HepG2 (cell line): ENCODE measurements at regions not wholly inside any gene's neighbourhood (a gene's known extent, or its start where the extent isn't known, plus 50 kb on each side); places are given as distances from the start of the nearest gene placed in this dataset.

Experiments
- ATAC-seq: fragments of 200-7000 bp; cut with Tn5 transposase; 3 replicates; pipeline ENCODE4 v1.9.1; 2020; ENCODE audit warnings: mild to moderate bottlenecking, moderate library complexity
- BruUV-seq: library from RNA; stranded (reverse); fragments of 400-500 nt; replicated peaks from 2 replicates; lab custom pipeline; 2021; lab: Mats Ljungman, UMichigan
- CTCF ChIA-PET: fragments of 300-600 bp; formaldehyde crosslinking; extraction: SDS; loops from one replicate; lab custom pipeline; 2021; ENCODE audit warnings: low total read pairs, inconsistent platforms, low intra/inter-chr PET ratio; lab: Yijun Ruan, JAX
- POLR2A ChIA-PET: fragments of 350-600 bp; sonication (Branson Sonifier 250); formaldehyde crosslinking; loops from one replicate; lab custom pipeline; 2020; ENCODE audit warnings: antibody characterized with exemption, inconsistent platforms; lab: Yijun Ruan, JAX
- DNase-seq: peaks from one replicate; pipeline ENCODE4 v3.0.0-alpha.2; 2015; ENCODE audit warnings: low spot score
- FAIRE-seq: peaks from 3 replicates; lab custom pipeline; 2011; peaks lifted over from hg19 to GRCh38; lab: Jason Lieb, UNC
- H2AFZ ChIP-seq: one replicate; pipeline ENCODE4 v1.6.1; 2011; ENCODE audit warnings: low read length, inconsistent platforms
- H3K27ac ChIP-seq: fragments of 300-600 bp; 3 replicates; pipeline ENCODE4 v1.8.0; 2011; ENCODE audit warnings: mixed run types, mild to moderate bottlenecking, mixed read lengths, low read length, inconsistent platforms; ENCODE audit not compliant: insufficient read depth; ENCODE audit errors: extremely low read length
- H3K27me3 ChIP-seq, 2 experiments: fragments of 200-600 bp in 1 of 2; 2 replicates in 1 of 2; 3 replicates in 1 of 2; pipeline versions ENCODE4 v1.6.0 to v1.8.0; 2011; ENCODE audit warnings: low read length in 2 of 2, mild to moderate bottlenecking in 2 of 2, moderate library complexity in 2 of 2, inconsistent platforms in 1 of 2; ENCODE audit not compliant: insufficient read depth in 2 of 2, control insufficient read depth in 1 of 2
- H3K36me3 ChIP-seq, 2 experiments: fragments of 200-600 bp in 1 of 2; replicated peaks in 1 of 2; 2 replicates in 1 of 2; 3 replicates in 1 of 2; pipeline versions ENCODE4 v1.5.1 to v1.8.0; 2011; ENCODE audit warnings: low read length in 2 of 2, inconsistent platforms in 1 of 2; ENCODE audit not compliant: insufficient read depth in 2 of 2, control insufficient read depth in 1 of 2
- H3K4me1 ChIP-seq: 2 replicates; pipeline ENCODE4 v1.5.1; 2012; ENCODE audit warnings: low read length, inconsistent platforms; ENCODE audit not compliant: insufficient read depth
- H3K4me2 ChIP-seq: 2 replicates; pipeline ENCODE4 v1.6.0; 2011; ENCODE audit warnings: low read depth, low read length, inconsistent platforms
- H3K4me3 ChIP-seq, 3 experiments: fragments of 200-600 bp in 1 of 3; sonication (generic), shearing (Covaris generic) in 1 of 3; replicated peaks in 1 of 3; 2 replicates each; pipeline ENCODE4 v1.5.1; 2011 to 2016; ENCODE audit warnings: low read length in 3 of 3, inconsistent platforms in 2 of 3, low read depth in 2 of 3, mild to moderate bottlenecking in 2 of 3, control low read depth in 1 of 3, mixed read lengths in 1 of 3; ENCODE audit not compliant: insufficient read depth in 1 of 3
- H3K79me2 ChIP-seq: one replicate; pipeline ENCODE4 v1.6.1; 2011; ENCODE audit warnings: low read length, inconsistent platforms; ENCODE audit not compliant: insufficient read depth
- H3K9ac ChIP-seq: 2 replicates; pipeline ENCODE4 v1.6.0; 2011; ENCODE audit warnings: mild to moderate bottlenecking, low read depth, low read length, inconsistent platforms; ENCODE audit not compliant: insufficient read depth
- H3K9me3 ChIP-seq: 2 replicates; pipeline ENCODE4 v1.5.1; 2012; ENCODE audit warnings: mild to moderate bottlenecking, low read length
- H4K20me1 ChIP-seq: 2 replicates; pipeline ENCODE4 v1.6.0; 2011; ENCODE audit warnings: inconsistent platforms, mild to moderate bottlenecking, low read length, moderate library complexity; ENCODE audit not compliant: insufficient read depth
- HOXA5 ChIP-seq: sonication (generic); formaldehyde crosslinking; IDR thresholded peaks from 2 replicates; pipeline ENCODE4 v1.4.0; 2020; ENCODE audit warnings: missing genetic modification reagents
- MAF1 ChIP-seq: sonication (generic); formaldehyde crosslinking; IDR thresholded peaks from 2 replicates; pipeline ENCODE4 v1.5.0; 2020; ENCODE audit warnings: missing genetic modification reagents, borderline replicate concordance
- NFE2L2 ChIP-seq: fragments of 150-350 bp; IDR thresholded peaks from 2 replicates; pipeline ENCODE4 v1.6.1; 2014; ENCODE audit warnings: low read length
- NFYB ChIP-seq: sonication (generic); formaldehyde crosslinking; IDR thresholded peaks from 2 replicates; pipeline ENCODE4 v1.4.0; 2020; ENCODE audit warnings: missing genetic modification reagents
- NONO ChIP-seq, 2 experiments: fragments of 450-650 bp in 1 of 2; sonication (generic) in 1 of 2; formaldehyde crosslinking in 1 of 2; IDR thresholded peaks in 1 of 2; conservative IDR thresholded peaks in 1 of 2; 2 replicates each; pipeline versions ENCODE4 v1.6.1 to v1.8.0; 2017 to 2022; ENCODE audit warnings: mild to moderate bottlenecking in 1 of 2, missing genetic modification reagents in 1 of 2, moderate library complexity in 1 of 2
- PHF5A ChIP-seq: IDR thresholded peaks from one replicate; pipeline ENCODE4 v1.6.1; 2018; ENCODE audit warnings: low read depth, missing genetic modification reagents; ENCODE audit not compliant: unreplicated experiment
- POLR2A ChIP-seq, 2 experiments: IDR thresholded peaks; 2 replicates each; pipeline ENCODE4 v1.6.1; 2011; ENCODE audit warnings: low read depth in 2 of 2, low read length in 2 of 2, mild to moderate bottlenecking in 1 of 2, moderate library complexity in 1 of 2; ENCODE audit not compliant: insufficient read depth in 1 of 2
- ZNF205 ChIP-seq: IDR thresholded peaks from 2 replicates; pipeline ENCODE4 v1.6.1; 2018; ENCODE audit warnings: missing biosample characterization, missing genetic modification reagents
- ZNF572 ChIP-seq: sonication (generic); formaldehyde crosslinking; IDR thresholded peaks from 2 replicates; pipeline ENCODE4 v1.5.1; 2020; ENCODE audit warnings: mild to moderate bottlenecking, missing genetic modification reagents
- WGBS: methylation state at CpG from one replicate; pipeline ENCODE4 v1.1.6; 2017; ENCODE audit warnings: low lambda C conversion rate; 5-methylcytosine and 5-hydroxymethylcytosine counted together
- in situ Hi-C: cut with HindIII; loops from 2 replicates; pipeline ENCODE4 v1.10.0; 2017; ENCODE audit warnings: low pct_unique_long_range_greater_than_20kb; ENCODE audit not compliant: extremely low pct_ligation_motif_present
- intact Hi-C: fragments of 100-400 bp; cut with micrococcal nuclease; formaldehyde crosslinking; loops from one replicate; pipeline ENCODE4 v1.10.0; 2022; ENCODE audit not compliant: unreplicated experiment

GRCh38 chr13:84867246-84867645, 932.0 kb downstream of the SLITRK6 start:
- FAIRE-seq: no peak

DNA sequence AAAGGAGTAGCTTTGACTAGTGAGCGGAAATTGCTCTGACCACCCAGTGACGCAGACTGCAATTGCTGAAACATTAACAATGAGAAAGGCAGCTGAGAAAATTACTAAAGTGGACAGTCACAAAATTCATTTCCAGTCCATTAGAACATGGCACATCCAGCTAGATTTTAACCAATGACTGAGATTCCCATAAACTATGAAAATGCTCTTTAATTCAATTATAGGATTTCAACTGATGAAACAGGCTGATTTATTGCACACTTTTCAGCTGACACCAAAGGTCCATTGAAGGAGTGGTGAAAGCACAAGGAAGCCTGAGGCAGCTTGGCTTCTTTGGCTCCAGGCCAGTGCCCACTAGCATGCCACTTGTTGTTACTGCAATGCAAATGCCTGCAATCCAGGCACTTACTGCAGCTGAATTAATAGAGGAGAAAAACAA, 933.4 kb downstream of the SLITRK6 start:
- H3K4me2 ChIP-seq: no peak overlapping the region
- no peaks in the 10 kb centered on the region; a peak in 1 of 5 replicates for H3K27me3 ChIP-seq
- no peak overlapping the region for H3K9ac ChIP-seq
- no peak for FAIRE-seq
- H3K4me1 ChIP-seq: no peaks in the 10 kb centered on the region
- ATAC-seq: no peak
- BruUV-seq: no TSS peak
- CTCF ChIA-PET: no interaction called here
- POLR2A ChIA-PET: no interaction called here
- TF ChIP-seq NONO (IDR thresholded peaks at IDR 0.05): no peak
- no peak for TF ChIP-seq NONO (CRISPR knock-in tag; conservative IDR thresholded peaks at IDR 0.05)
- no peak for TF ChIP-seq PHF5A (CRISPR knock-in tag)
- TF ChIP-seq ZNF572: no peak
- no peak for TF ChIP-seq ZNF205 (CRISPR knock-in tag)
- no peak for TF ChIP-seq NFYB
- TF ChIP-seq HOXA5 (CRISPR knock-in tag): no peak
- TF ChIP-seq POLR2A (IDR thresholded peaks at IDR 0.05; ENCODE audit: insufficient read depth in 1 of 2, low read depth in 2 of 2, low read length in 2 of 2): no peak
- no peak overlapping the region for H3K4me3 ChIP-seq
- intact Hi-C loops: no loop called here
- H3K27ac ChIP-seq: no peak overlapping the region
- H3K36me3 ChIP-seq: no peaks in the 10 kb centered on the region
- H3K79me2 ChIP-seq: no peaks in the 10 kb centered on the region
- in situ Hi-C loops: no loop called here
- no peaks in the 10 kb centered on the region for H4K20me1 ChIP-seq
- no peak for DNase-seq
- 85% methylated on average over 2 of the region's 2 CpGs for WGBS
- H2AFZ ChIP-seq: no peak overlapping the region
- no peaks in the 10 kb centered on the region for H3K9me3 ChIP-seq

More at GRCh38 chr13:84867246-84867645, 932.0 kb downstream of the SLITRK6 start:
- Histone ChIP-seq H3K36me3 (no peaks in the 10 kb centered on the region), H3K9me3 (no peaks in the 10 kb centered on the region), H4K20me1 (no peaks in the 10 kb centered on the region), H3K79me2 (no peaks in the 10 kb centered on the region), H3K4me3 (no peak overlapping the region), H3K4me2 (no peak overlapping the region), H3K27me3 (no peaks in the 10 kb centered on the region; a peak in 1 of 5 replicates), H3K4me1 (no peaks in the 10 kb centered on the region), H3K27ac (no peak overlapping the region), H2AFZ (no peak overlapping the region), H3K9ac (no peak overlapping the region)
- no TSS peak for BruUV-seq
- intact Hi-C loops (no loop called here), in situ Hi-C loops (no loop called here)
- TF ChIP-seq NFE2L2: peak; percentile 66; the same call in 1 of the 2 replicates
- no peak for TF ChIP-seq MAF1
- ATAC-seq (no peak), DNase-seq (peak; percentile 1)
- CTCF ChIA-PET: no interaction called here
- POLR2A ChIA-PET: no interaction called here
